GM13976 (cell line): ENCODE measurements at regions not wholly inside any gene's neighbourhood (a gene's known extent, or its start where the extent isn't known, plus 50 kb on each side); places are given as distances from the start of the nearest gene placed in this dataset.

ENCODE experiments used
- DNase-seq: peaks from one replicate; pipeline ENCODE4 v3.0.0; 2012; ENCODE audit warnings: low spot score
- CTCF ChIP-seq: IDR thresholded peaks from 2 replicates; pipeline ENCODE4 v1.5.1; 2012; ENCODE audit warnings: borderline replicate concordance, mild to moderate bottlenecking; ENCODE audit not compliant: insufficient read depth; ENCODE audit errors: extremely low read depth, missing control alignments, control extremely low read depth
- in situ Hi-C: fragments of 300-500 bp; cut with MboI; formaldehyde crosslinking; loops from one replicate; pipeline ENCODE4 v1.12.0; 2022; ENCODE audit warnings: low sequenced_read_pairs, mixed read lengths, inconsistent platforms; ENCODE audit not compliant: unreplicated experiment

- in situ Hi-C loops = no loop called here
- TF ChIP-seq CTCF = no peak
- DNase-seq = peak; percentile 13
Observed at GRCh38 chr5:165497707-165498106, 1992.3 kb downstream of the MAT2B start.

GRCh38 chr5:165502893-165503691, 1997.7 kb downstream of the MAT2B start:
- DNase-seq = no peak
- in situ Hi-C loops = no loop called here
- TF ChIP-seq CTCF = no peak

GRCh38 chr5:165504674-165505073, 1999.3 kb downstream of the MAT2B start:
- no peak for TF ChIP-seq CTCF
- in situ Hi-C loops = no loop called here
- DNase-seq = no peak

GRCh38 chr5:165508286-165508685, 2002.9 kb downstream of the MAT2B start:
- DNase-seq = no peak
- in situ Hi-C loops = no loop called here

GRCh38 chr5:165508861-165509260, 2003.4 kb downstream of the MAT2B start:
- in situ Hi-C loops = no loop called here
- TF ChIP-seq CTCF = no peak
- no peak for DNase-seq

More at GRCh38 chr5:165508286-165508685, 2002.9 kb downstream of the MAT2B start:
- TF ChIP-seq CTCF = no peak

- in situ Hi-C loops = no loop called here
- DNase-seq = no peak
- no peak for TF ChIP-seq CTCF
Observed at GRCh38 chr5:165521816-165522610, 2016.6 kb downstream of the MAT2B start.
